Neutrophil (primary cell): ENCODE measurements at regions not wholly inside any gene's neighbourhood (a gene's known extent, or its start where the extent isn't known, plus 50 kb on each side); places are given as distances from the start of the nearest gene placed in this dataset.

Source experiments
- H3K27ac ChIP-seq: fragments of 200-600 bp; sonication (generic); 2 replicates; pipeline ENCODE4 v1.5.1; 2016; ENCODE audit warnings: mild to moderate bottlenecking, moderate library complexity
- H3K27me3 ChIP-seq: fragments of 200-600 bp; sonication (generic); 2 replicates; pipeline ENCODE4 v1.6.0; 2016; ENCODE audit warnings: mild to moderate bottlenecking
- H3K36me3 ChIP-seq: fragments of 200-600 bp; sonication (generic); 2 replicates; pipeline ENCODE4 v1.5.1; 2017
- H3K4me1 ChIP-seq, 2 experiments: fragments of 200-600 bp in 1 of 2; sonication (generic) in 1 of 2; 1 replicate in 1 of 2; 2 replicates in 1 of 2; pipeline versions ENCODE4 v1.5.1 to v1.6.1; 2013 to 2016; ENCODE audit warnings: low read depth in 1 of 2, low read length in 1 of 2, mild to moderate bottlenecking in 1 of 2, moderate library complexity in 1 of 2; ENCODE audit not compliant: control insufficient read depth in 1 of 2, insufficient read depth in 1 of 2
- H3K4me3 ChIP-seq, 2 experiments: fragments of 200-600 bp in 1 of 2; sonication (generic) in 1 of 2; 1 replicate in 1 of 2; 2 replicates in 1 of 2; pipeline ENCODE4 v1.5.1; 2013 to 2016; ENCODE audit warnings: low read depth in 1 of 2, low read length in 1 of 2, mild to moderate bottlenecking in 1 of 2, moderate library complexity in 1 of 2
- H3K9me3 ChIP-seq: fragments of 200-600 bp; sonication (generic); 2 replicates; pipeline ENCODE4 v1.5.1; 2016
- TF ChIP-seq, protein P1 (sequence below): fragments of 200-600 bp; sonication (generic); IDR thresholded peaks from 2 replicates; pipeline ENCODE4 v1.5.1; 2016; ENCODE audit warnings: antibody characterized with exemption

DNA sequence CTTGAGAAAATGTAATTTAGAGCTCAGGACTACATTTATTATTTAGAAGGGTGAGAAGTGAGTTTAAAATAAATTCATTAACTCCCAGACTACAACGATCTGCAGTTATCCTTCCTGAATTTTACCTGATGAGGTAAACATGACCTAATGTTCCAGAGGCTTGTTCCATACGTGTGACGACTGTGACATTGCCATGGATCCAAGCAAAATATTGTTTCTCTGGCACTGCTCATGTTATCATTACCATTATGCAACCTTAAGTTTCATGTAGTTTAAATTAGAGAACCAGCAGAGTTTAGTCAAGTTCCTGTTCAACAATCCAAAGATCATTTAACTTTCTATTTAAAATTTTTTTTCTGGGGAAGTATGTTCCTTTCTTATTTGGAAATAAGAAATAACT is 279.6 kb downstream of the KLF5 start:
- TF ChIP-seq, protein P1, sequence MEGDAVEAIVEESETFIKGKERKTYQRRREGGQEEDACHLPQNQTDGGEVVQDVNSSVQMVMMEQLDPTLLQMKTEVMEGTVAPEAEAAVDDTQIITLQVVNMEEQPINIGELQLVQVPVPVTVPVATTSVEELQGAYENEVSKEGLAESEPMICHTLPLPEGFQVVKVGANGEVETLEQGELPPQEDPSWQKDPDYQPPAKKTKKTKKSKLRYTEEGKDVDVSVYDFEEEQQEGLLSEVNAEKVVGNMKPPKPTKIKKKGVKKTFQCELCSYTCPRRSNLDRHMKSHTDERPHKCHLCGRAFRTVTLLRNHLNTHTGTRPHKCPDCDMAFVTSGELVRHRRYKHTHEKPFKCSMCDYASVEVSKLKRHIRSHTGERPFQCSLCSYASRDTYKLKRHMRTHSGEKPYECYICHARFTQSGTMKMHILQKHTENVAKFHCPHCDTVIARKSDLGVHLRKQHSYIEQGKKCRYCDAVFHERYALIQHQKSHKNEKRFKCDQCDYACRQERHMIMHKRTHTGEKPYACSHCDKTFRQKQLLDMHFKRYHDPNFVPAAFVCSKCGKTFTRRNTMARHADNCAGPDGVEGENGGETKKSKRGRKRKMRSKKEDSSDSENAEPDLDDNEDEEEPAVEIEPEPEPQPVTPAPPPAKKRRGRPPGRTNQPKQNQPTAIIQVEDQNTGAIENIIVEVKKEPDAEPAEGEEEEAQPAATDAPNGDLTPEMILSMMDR, result no peak
- no peaks in the 10 kb centered on the region for H3K9me3 ChIP-seq
- no peak overlapping the region for H3K4me3 ChIP-seq
- no peak overlapping the region for H3K27ac ChIP-seq
- H3K4me1 ChIP-seq, result no peaks in the 10 kb centered on the region
- H3K36me3 ChIP-seq, result no peaks in the 10 kb centered on the region
- no peaks in the 10 kb centered on the region for H3K27me3 ChIP-seq

DNA sequence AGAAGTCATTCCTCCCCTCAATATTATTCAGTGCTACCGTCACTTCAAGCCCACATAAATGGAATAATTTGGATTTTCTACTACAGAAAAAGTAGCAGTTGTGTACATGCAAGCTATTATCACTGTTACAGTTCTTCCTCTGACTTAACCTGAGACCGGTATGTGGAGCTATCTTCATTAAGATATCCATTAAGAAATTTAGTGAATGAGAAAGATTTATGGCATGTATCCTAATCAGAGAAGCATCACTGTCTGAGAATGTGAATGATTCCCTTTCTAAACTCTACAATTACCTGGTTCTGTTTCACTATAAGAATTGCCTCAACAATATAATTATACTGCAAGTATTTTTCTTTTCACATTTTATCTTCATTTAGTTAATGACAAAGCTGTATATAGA is 278.7 kb downstream of the KLF5 start:
- no peaks in the 10 kb centered on the region for H3K27me3 ChIP-seq
- no peaks in the 10 kb centered on the region for H3K36me3 ChIP-seq
- H3K4me1 ChIP-seq, result no peaks in the 10 kb centered on the region
- H3K4me3 ChIP-seq, result no peak overlapping the region
- no peaks in the 10 kb centered on the region for H3K9me3 ChIP-seq
- TF ChIP-seq, protein P1, result no peak
- H3K27ac ChIP-seq, result no peak overlapping the region

DNA sequence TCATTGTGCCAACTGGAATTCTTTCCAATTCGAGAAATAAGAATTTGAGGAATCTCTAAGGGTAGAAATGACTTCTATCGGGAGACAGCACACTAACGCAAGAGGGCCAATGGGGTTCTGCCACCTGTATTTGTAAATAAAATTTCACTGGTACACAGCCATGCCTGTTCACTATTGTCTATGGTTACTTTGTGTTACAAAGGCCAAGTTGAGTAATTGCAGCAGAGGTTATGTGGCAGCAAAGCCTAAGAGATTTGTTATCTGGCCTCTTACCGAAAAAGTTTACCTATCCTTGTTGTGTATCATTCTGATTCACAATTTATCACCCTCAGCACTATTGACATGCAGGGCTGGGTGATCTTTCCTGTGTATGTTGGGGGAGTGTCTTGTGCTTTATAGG is 278.0 kb downstream of the KLF5 start:
- TF ChIP-seq, protein P1, result no peak
- H3K9me3 ChIP-seq, result no peaks in the 10 kb centered on the region
- no peaks in the 10 kb centered on the region for H3K36me3 ChIP-seq
- H3K27ac ChIP-seq, result no peak overlapping the region
- H3K4me3 ChIP-seq, result no peak overlapping the region
- no peaks in the 10 kb centered on the region for H3K4me1 ChIP-seq
- H3K27me3 ChIP-seq, result no peaks in the 10 kb centered on the region

DNA sequence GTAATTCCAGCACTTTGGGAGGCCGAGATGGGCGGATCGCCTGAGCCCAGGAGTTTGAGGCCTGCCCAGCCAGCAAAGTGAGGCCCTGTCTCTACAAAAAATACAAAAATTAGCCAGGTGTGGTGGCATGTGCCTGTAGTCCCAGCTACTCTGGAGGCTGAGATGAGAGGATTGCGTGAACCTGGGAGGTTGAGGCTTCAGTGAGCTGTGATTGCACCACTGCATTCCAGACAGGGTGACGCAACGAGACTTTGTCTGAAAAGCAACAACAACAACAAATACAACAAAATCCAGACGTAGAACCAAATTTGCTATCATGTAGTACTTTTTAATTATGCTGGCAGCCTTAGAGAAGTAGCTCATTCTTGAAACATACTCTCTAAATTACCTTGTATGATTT is 277.1 kb downstream of the KLF5 start:
- Histone ChIP-seq H3K27me3 (no peaks in the 10 kb centered on the region), H3K4me1 (no peaks in the 10 kb centered on the region), H3K36me3 (no peaks in the 10 kb centered on the region), H3K4me3 (no peak overlapping the region), H3K9me3 (no peaks in the 10 kb centered on the region), H3K27ac (no peak overlapping the region)
- TF ChIP-seq, protein P1, result no peak

DNA sequence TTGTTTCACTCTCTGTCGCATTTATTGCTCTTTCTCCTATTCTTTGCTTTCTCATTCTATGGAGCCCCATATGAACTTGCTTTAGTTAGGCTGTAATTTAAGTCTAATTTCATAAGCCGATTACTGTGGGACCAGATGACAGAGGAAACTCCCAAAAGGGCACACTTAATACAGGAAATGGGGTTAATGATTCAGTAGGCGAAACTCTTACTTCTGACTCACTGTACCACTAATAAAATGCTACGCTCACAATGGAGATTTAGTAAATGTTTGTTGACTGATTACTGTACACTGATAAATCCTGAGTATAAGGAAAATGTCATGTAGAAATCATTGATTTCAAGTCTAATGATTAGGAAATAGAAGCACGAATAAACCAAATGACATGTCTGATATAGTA is 276.4 kb downstream of the KLF5 start:
- TF ChIP-seq, protein P1, result no peak

DNA sequence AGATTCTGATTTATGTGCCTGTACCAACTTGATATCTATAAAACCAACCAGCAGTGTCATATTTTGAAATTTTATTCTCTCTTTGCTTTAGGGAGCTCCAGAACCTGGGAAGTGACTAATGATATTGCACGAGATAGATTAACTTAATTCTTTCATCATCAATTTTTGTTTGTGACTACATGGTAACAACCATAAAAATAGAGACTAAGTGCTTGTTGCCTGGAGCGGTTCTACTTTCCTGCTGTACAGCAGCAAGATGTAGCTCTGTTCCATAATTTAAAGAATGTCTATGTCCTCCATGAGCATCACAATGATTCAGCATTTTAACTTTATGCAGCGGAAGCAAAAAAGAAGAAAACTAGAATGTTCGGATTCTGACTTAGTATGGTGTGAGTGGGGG is 275.6 kb downstream of the KLF5 start:
- Histone ChIP-seq H3K4me1 (no peaks in the 10 kb centered on the region), H3K9me3 (no peaks in the 10 kb centered on the region), H3K4me3 (no peak overlapping the region), H3K27ac (no peak overlapping the region), H3K36me3 (no peaks in the 10 kb centered on the region), H3K27me3 (no peaks in the 10 kb centered on the region)
- TF ChIP-seq, protein P1, result no peak

More for the DNA sequence above, 276.4 kb downstream of the KLF5 start:
- Histone ChIP-seq H3K4me1 (no peaks in the 10 kb centered on the region), H3K27ac (no peak overlapping the region), H3K4me3 (no peak overlapping the region), H3K36me3 (no peaks in the 10 kb centered on the region), H3K27me3 (no peaks in the 10 kb centered on the region), H3K9me3 (no peaks in the 10 kb centered on the region)
